ENCODE measurements at regions not wholly inside any gene's neighbourhood (a gene's known extent, or its start where the extent isn't known, plus 50 kb on each side); places are given as distances from the start of the nearest gene placed in this dataset.
"Not testable (repeated sequence)": the region's sequence is repeated elsewhere in the genome, so short reads cannot be mapped to it uniquely, and the experiment has no call there.

- DNase-seq = no peak
Measured at GRCh38 chr6:62889240-62889639, 322.0 kb upstream of the FKBP1C start.

- DNase-seq = peak in 1 of 2 experiments; percentile 9
Measured at GRCh38 chr6:62891065-62891647, 320.1 kb upstream of the FKBP1C start.

- DNase-seq = no peak
Measured at GRCh38 chr6:62894114-62894513, 317.2 kb upstream of the FKBP1C start.

- DNase-seq = no peak
Measured at GRCh38 chr6:62903266-62903665, 308.0 kb upstream of the FKBP1C start.

GRCh38 chr6:62904687-62905086, 306.6 kb upstream of the FKBP1C start:
- DNase-seq = no peak

- no peak for DNase-seq
Measured at GRCh38 chr6:62914530-62914929, 296.7 kb upstream of the FKBP1C start.

GRCh38 chr6:62923728-62924127, 287.5 kb upstream of the FKBP1C start:
- no peak for DNase-seq

GRCh38 chr6:62940848-62941247, 270.4 kb upstream of the FKBP1C start:
- no peak for DNase-seq

- DNase-seq = no peak
Measured at GRCh38 chr6:62942000-62942399, 269.3 kb upstream of the FKBP1C start.

- no peak for DNase-seq
Measured at GRCh38 chr6:62968834-62969233, 242.4 kb upstream of the FKBP1C start.

- no peak for DNase-seq
Measured at GRCh38 chr6:62971976-62972658, 239.2 kb upstream of the FKBP1C start.

- no peak for DNase-seq
Measured at GRCh38 chr6:62974452-62974851, 236.8 kb upstream of the FKBP1C start.

- no peak for DNase-seq
Measured at GRCh38 chr6:62976566-62976965, 234.7 kb upstream of the FKBP1C start.

- DNase-seq = no peak
Measured at GRCh38 chr6:62978920-62979319, 232.3 kb upstream of the FKBP1C start.

GRCh38 chr6:62980093-62980492, 231.2 kb upstream of the FKBP1C start:
- DNase-seq = no peak

GRCh38 chr6:62980724-62981123, 230.5 kb upstream of the FKBP1C start:
- no peak for DNase-seq

- DNase-seq = no peak
Measured at GRCh38 chr6:62982951-62983350, 228.3 kb upstream of the FKBP1C start.

- DNase-seq = not testable (repeated sequence)
Measured at GRCh38 chr6:62991696-62992095, 219.6 kb upstream of the FKBP1C start.

- no peak for DNase-seq
Measured at GRCh38 chr6:62993951-62994350, 217.3 kb upstream of the FKBP1C start.

GRCh38 chr6:62998022-62998421, 213.2 kb upstream of the FKBP1C start:
- DNase-seq = no peak

GRCh38 chr6:62999242-62999641, 212.0 kb upstream of the FKBP1C start:
- DNase-seq = not testable (repeated sequence)

- DNase-seq = no peak
Measured at GRCh38 chr6:62999796-63000195, 211.5 kb upstream of the FKBP1C start.

GRCh38 chr6:63006018-63006417, 205.3 kb upstream of the FKBP1C start:
- not testable (repeated sequence) for DNase-seq

- not testable (repeated sequence) for DNase-seq
Measured at GRCh38 chr6:63010962-63011361, 200.3 kb upstream of the FKBP1C start.

GRCh38 chr6:63014290-63014689, 197.0 kb upstream of the FKBP1C start:
- DNase-seq = no peak
